ENCODE measurements at regions not wholly inside any gene's neighbourhood (a gene's known extent, or its start where the extent isn't known, plus 50 kb on each side); places are given as distances from the start of the nearest gene placed in this dataset.

- no peak overlapping the region for H3K4me3 ChIP-seq (ENCODE audit: low read depth, low read length)
- no peaks in the 10 kb centered on the region for H3K36me3 ChIP-seq (replicated peaks)
- no peak for DNase-seq
- no peak for TF ChIP-seq CTCF (IDR thresholded peaks at IDR 0.05; ENCODE audit: low read depth, low read length, missing control alignments)
- H3K27me3 ChIP-seq (replicated peaks) = no peaks in the 10 kb centered on the region
- in situ Hi-C loops (cut with HindIII; ENCODE audit: low pct_ligation_motif_present, low sequenced_read_pairs) = no loop called here
- no peak overlapping the region for H3K27ac ChIP-seq
These were observed 73.3 kb upstream of the OSMR start for GRCh38 chr5:38772471-38772870.

DNA sequence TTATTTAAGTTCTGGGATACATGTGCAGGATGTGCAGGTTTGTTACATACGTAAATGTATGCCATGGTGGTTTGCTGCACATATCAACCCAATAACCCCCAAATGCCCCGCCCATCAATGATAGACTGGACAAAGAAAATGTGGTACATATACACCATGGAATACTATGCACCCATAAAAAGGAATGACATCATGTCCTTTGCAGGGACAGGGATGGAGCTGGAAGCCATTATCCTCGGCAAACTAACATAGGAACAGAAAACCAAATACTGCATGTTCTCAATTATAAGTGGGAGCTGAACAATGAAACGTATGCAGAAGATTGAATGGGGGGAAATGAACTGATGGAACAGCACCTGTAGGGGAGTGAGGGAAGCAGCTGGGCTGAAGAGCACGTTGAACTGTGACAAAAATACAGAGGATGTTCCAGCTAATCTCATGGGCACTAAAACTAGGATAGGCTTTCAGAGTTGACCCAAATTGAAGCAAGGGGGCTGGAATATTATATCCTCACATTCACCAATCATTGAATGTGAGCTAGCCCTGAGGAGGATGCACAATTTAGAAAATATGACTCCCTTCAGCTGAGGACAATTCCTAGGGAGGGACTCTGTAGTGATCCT, 70.5 kb upstream of the OSMR start:
- H3K27me3 ChIP-seq (replicated peaks) = no peaks in the 10 kb centered on the region
- in situ Hi-C loops (cut with HindIII; ENCODE audit: low pct_ligation_motif_present, low sequenced_read_pairs) = no loop called here
- no peak overlapping the region for H3K4me3 ChIP-seq (ENCODE audit: low read depth, low read length)
- H3K27ac ChIP-seq = no peak overlapping the region
- no peak for TF ChIP-seq CTCF (IDR thresholded peaks at IDR 0.05; ENCODE audit: low read depth, low read length, missing control alignments)
- H3K36me3 ChIP-seq (replicated peaks) = no peaks in the 10 kb centered on the region
- DNase-seq = no peak

DNA sequence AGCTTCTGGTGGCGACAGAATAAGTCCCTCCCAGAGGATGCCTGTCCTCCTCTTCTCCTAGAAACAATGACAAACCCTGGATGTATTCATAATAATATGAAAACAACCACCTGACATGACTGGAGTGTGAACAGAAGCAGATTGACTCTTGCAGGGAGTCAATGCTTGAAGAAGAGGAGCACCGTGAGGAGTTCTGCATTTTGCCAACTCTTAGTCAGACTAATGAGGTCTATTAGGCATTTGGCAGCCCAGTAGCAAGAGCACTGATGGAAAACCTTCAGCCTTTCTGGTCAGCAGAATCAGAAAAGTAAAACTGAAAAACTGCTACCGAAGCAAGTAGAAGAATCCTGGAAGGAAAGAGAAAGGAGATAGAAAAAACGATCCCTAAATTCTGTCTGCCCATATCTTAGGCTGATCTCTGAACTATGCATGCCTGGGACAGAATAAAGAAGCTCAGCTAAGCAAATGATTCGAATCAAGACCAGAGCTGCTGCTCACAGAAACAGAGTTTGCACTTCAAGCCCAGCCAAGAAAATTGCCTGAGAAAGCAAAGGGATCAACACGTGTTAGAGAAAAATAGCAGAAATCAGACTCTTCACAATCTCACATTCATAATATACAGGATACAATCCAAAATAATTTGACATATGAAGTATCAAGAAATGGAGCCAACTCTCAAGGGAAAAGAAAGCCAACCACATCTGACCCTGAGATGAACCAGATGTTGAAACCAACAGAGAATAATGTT, 69.5 kb upstream of the OSMR start:
- Histone ChIP-seq H3K36me3 (replicated peaks) (no peaks in the 10 kb centered on the region), H3K4me3 (ENCODE audit: low read depth, low read length) (no peak overlapping the region), H3K27ac (no peak overlapping the region), H3K27me3 (replicated peaks) (no peaks in the 10 kb centered on the region)
- no peak for DNase-seq
- no peak for TF ChIP-seq CTCF (IDR thresholded peaks at IDR 0.05; ENCODE audit: low read depth, low read length, missing control alignments)
- in situ Hi-C loops (cut with HindIII; ENCODE audit: low pct_ligation_motif_present, low sequenced_read_pairs) = no loop called here

- no peak for DNase-seq
- Histone ChIP-seq H3K36me3 (replicated peaks) (no peaks in the 10 kb centered on the region), H3K4me3 (ENCODE audit: low read depth, low read length) (no peak overlapping the region), H3K27me3 (replicated peaks) (no peaks in the 10 kb centered on the region), H3K27ac (no peak overlapping the region)
- in situ Hi-C loops (cut with HindIII; ENCODE audit: low pct_ligation_motif_present, low sequenced_read_pairs) = no loop called here
- no peak for TF ChIP-seq CTCF (IDR thresholded peaks at IDR 0.05; ENCODE audit: low read depth, low read length, missing control alignments)
These were observed 68.7 kb upstream of the OSMR start for GRCh38 chr5:38777111-38777510.

DNA sequence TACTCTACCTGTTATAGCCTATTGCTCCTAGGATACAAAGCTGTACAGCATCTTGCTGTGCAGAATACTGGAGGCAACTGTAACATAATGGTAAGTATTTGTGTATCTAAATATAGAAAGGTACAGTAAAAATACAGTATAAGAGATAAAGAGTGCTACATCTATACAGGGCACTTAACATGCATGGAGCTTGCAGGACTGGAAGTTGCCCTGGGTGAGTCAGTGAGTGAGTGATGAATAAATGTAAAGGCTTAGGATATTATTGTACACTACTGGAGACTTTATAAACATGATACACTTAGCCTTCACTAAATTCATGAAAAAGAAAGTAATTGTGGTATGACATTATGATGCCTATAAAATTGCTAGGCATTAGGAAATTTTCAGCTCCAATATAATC, 65.5 kb upstream of the OSMR start:
- no peaks in the 10 kb centered on the region for H3K36me3 ChIP-seq (replicated peaks)
- no peak overlapping the region for H3K4me3 ChIP-seq (ENCODE audit: low read depth, low read length)
- no peak for DNase-seq
- no peak overlapping the region for H3K27ac ChIP-seq
- in situ Hi-C loops (cut with HindIII; ENCODE audit: low pct_ligation_motif_present, low sequenced_read_pairs) = no loop called here
- TF ChIP-seq CTCF (IDR thresholded peaks at IDR 0.05; ENCODE audit: low read depth, low read length, missing control alignments) = no peak
- H3K27me3 ChIP-seq (replicated peaks) = no peaks in the 10 kb centered on the region

Measured in brain microvascular endothelial cell (primary cell).